ENCODE measurements at regions not wholly inside any gene's neighbourhood (a gene's known extent, or its start where the extent isn't known, plus 50 kb on each side); places are given as distances from the start of the nearest gene placed in this dataset.
"Not testable (repeated sequence)": the region's sequence is repeated elsewhere in the genome, so short reads cannot be mapped to it uniquely, and the experiment has no call there.

DNA sequence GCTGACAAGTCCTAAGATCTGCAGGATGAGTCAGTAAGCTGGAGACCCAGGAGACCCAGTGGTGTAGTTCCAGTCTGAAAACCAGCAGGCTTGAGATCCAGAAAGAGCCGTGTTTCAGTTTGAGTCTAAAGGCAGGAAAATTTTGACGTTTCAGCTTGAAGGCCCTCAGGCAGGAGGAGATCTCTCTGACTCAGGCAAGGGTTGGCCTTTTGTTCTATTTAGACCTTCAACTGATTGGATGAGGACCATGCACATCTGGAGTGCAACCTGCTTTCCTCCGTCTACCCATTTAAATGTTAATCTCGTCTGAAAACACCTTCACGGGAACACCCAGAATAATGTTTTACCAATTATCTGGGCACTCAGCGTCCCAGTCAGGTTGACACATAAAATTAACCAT, 69.5 kb downstream of the NPIPA7 start:
- not testable (repeated sequence) for H3K9me3 ChIP-seq (ENCODE audit: control insufficient read depth in 2 of 2, insufficient read depth in 1 of 2, low read depth in 1 of 2, low read length in 1 of 2); H3K4me1 ChIP-seq (ENCODE audit: control insufficient read depth in 2 of 2, insufficient read depth in 2 of 2, low read length in 1 of 2); H3K27ac ChIP-seq (ENCODE audit: low read depth in 2 of 2, low read length in 1 of 2); H3K27me3 ChIP-seq (ENCODE audit: control insufficient read depth in 1 of 2, insufficient read depth in 2 of 2, low read length in 2 of 2); H3K4me3 ChIP-seq (ENCODE audit: low read depth in 1 of 2, low read length in 2 of 2); H3K36me3 ChIP-seq (ENCODE audit: control insufficient read depth in 2 of 2, insufficient read depth in 2 of 2, low read length in 1 of 2)
- 30 to 52% methylated on average over 2 of the region's 6 CpGs for WGBS, 2 donors

DNA sequence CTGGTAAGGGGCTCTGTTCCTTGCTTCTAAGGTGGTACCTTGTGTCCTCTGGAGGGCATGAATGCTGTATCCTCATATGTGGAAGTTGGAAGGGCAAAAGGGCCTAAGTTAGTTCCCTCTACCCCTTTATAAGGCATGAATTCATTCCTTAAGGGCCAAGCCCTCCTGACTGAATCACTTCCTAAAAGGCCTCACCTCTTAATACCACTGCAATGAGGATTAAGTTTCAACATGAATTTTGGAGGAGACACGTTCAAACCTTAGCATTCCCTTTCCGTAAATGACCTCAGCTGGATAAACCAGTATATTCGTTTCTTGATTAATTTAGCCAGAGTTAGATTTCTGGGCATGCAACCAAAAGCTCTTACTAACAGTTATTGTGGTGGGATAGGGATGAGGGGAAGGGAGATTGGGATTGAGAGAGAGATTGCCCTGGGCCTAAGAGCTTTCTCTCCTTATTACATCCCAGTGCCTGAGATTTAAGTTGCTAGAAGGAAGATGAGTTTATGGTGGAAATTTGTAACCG, 70.8 kb downstream of the NPIPA7 start:
- WGBS, 2 donors: 42 to 53% methylated on average over 3 to 4 of the region's 4 CpGs
- H3K4me1 ChIP-seq (ENCODE audit: control insufficient read depth in 2 of 2, insufficient read depth in 2 of 2, low read length in 1 of 2); H3K36me3 ChIP-seq (ENCODE audit: control insufficient read depth in 2 of 2, insufficient read depth in 2 of 2, low read length in 1 of 2); H3K27me3 ChIP-seq (ENCODE audit: control insufficient read depth in 1 of 2, insufficient read depth in 2 of 2, low read length in 2 of 2); H3K27ac ChIP-seq (ENCODE audit: low read depth in 2 of 2, low read length in 1 of 2); H3K9me3 ChIP-seq (ENCODE audit: control insufficient read depth in 2 of 2, insufficient read depth in 1 of 2, low read depth in 1 of 2, low read length in 1 of 2); H3K4me3 ChIP-seq (ENCODE audit: low read depth in 1 of 2, low read length in 2 of 2): not testable (repeated sequence)

DNA sequence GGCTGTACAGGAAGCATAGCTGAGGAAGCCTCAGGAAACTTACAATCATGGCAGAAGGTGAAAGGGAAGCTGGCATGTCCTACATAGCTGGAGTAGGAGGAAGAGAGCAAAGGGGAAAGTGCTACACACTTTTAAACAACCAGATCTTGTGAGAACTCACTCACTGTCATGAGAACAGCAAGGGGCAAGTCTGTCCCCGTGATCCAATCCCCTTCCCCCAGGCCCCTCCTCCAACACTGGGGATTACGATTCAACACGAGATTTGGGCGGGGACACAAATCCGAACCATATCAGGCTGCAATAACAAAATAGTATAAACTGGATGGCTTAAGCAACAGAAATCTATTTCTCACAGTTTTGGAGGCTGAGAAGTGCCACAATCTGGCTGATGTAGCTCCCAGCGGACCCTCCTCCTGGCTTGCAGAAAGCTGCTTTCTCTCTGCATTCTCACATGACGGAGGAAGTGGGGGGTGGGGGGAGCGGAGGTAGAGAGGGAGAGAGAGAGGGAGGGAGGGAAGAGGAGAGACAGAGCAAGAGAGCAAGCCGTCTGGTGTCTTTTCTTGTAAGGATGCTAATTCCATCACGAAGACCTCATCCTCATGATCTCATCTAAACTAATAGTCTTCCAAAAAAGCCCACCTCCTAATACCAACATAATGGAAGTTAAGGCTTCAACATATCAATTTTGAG, 72.9 kb downstream of the NPIPA7 start:
- not testable (repeated sequence) for H3K4me1 ChIP-seq (ENCODE audit: control insufficient read depth in 2 of 2, insufficient read depth in 2 of 2, low read length in 1 of 2); H3K4me3 ChIP-seq (ENCODE audit: low read depth in 1 of 2, low read length in 2 of 2); H3K9me3 ChIP-seq (ENCODE audit: control insufficient read depth in 2 of 2, insufficient read depth in 1 of 2, low read depth in 1 of 2, low read length in 1 of 2); H3K36me3 ChIP-seq (ENCODE audit: control insufficient read depth in 2 of 2, insufficient read depth in 2 of 2, low read length in 1 of 2); H3K27me3 ChIP-seq (ENCODE audit: control insufficient read depth in 1 of 2, insufficient read depth in 2 of 2, low read length in 2 of 2); H3K27ac ChIP-seq (ENCODE audit: low read depth in 2 of 2, low read length in 1 of 2)
- 16 to 33% methylated on average over 3 to 5 of the region's 10 CpGs for WGBS, 2 donors

DNA sequence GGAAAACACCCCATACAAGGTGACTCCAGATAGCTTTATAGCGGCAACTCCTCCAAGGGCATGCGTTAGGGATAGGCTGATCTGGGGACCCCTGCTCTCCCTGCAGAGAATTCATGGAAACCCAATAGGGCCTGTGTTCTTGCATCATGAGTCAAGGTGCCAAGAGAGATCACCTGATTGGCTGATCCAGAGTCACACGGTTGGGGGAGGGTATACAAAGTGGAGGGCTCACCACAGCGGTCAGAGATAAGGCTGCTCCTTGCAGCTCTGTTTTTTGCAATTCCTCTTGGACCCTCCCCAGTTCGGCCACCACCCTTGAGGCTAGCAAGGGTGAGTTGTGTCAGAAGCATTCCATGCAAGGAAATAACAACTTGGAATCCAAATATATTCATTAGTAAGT, 79.6 kb downstream of the NPIPA7 start:
- H3K9me3 ChIP-seq (ENCODE audit: control insufficient read depth in 2 of 2, insufficient read depth in 1 of 2, low read depth in 1 of 2, low read length in 1 of 2); H3K27ac ChIP-seq (ENCODE audit: low read depth in 2 of 2, low read length in 1 of 2); H3K4me1 ChIP-seq (ENCODE audit: control insufficient read depth in 2 of 2, insufficient read depth in 2 of 2, low read length in 1 of 2); H3K4me3 ChIP-seq (ENCODE audit: low read depth in 1 of 2, low read length in 2 of 2); H3K27me3 ChIP-seq (ENCODE audit: control insufficient read depth in 1 of 2, insufficient read depth in 2 of 2, low read length in 2 of 2); H3K36me3 ChIP-seq (ENCODE audit: control insufficient read depth in 2 of 2, insufficient read depth in 2 of 2, low read length in 1 of 2): not testable (repeated sequence)
- WGBS, 2 donors: 98% methylated on average over 2 of the region's 5 CpGs; no CpG with 5 or more reads in 1 of the 2 donors

DNA sequence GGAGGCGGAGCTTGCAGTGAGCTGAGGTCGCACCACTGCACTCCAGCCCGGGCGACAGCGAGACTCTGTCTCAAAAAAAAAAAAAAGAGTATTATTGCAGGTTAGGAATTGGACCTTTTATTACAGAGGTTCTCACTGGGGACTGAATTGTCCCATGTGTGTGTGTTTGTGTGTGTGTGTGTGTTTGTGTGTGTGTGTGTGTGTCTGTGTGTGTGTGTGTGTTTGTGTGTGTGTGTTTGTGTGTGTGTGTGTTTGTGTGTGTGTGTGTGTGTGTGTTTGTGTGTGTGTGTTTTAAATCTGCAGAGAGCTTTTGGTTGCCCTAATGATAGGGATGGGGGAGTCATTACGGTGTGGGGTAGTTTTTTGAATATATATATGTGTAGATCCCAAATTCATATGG, 84.9 kb downstream of the NPIPA7 start:
- H3K27ac ChIP-seq (ENCODE audit: low read depth in 2 of 2, low read length in 1 of 2); H3K4me3 ChIP-seq (ENCODE audit: low read depth in 1 of 2, low read length in 2 of 2); H3K27me3 ChIP-seq (ENCODE audit: control insufficient read depth in 1 of 2, insufficient read depth in 2 of 2, low read length in 2 of 2); H3K4me1 ChIP-seq (ENCODE audit: control insufficient read depth in 2 of 2, insufficient read depth in 2 of 2, low read length in 1 of 2); H3K36me3 ChIP-seq (ENCODE audit: control insufficient read depth in 2 of 2, insufficient read depth in 2 of 2, low read length in 1 of 2); H3K9me3 ChIP-seq (ENCODE audit: control insufficient read depth in 2 of 2, insufficient read depth in 1 of 2, low read depth in 1 of 2, low read length in 1 of 2): not testable (repeated sequence)
- 83 to 90% methylated on average over 3 to 4 of the region's 6 CpGs for WGBS, 2 donors

DNA sequence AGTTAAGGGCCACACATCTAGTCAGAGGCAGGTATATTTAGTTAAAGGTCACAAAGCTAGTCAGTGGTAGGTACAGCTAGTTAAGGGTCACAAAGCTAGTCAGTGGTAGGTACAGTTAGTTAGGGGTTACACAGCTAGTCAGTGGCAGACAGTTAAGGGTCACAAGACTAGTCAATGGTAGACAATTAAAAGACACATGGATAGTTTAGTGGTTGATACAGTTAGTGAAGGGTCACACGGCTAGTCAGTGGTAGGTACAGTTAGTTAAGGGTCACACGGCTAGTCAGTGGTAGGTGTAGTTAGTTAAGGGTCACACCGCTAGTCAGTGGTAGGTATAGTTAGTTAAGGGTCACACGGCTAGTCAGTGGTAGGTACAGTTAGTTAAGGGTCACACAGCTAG, 110.0 kb downstream of the NPIPA7 start:
- not testable (repeated sequence) for H3K27ac ChIP-seq (ENCODE audit: low read depth in 2 of 2, low read length in 1 of 2); H3K9me3 ChIP-seq (ENCODE audit: control insufficient read depth in 2 of 2, insufficient read depth in 1 of 2, low read depth in 1 of 2, low read length in 1 of 2); H3K36me3 ChIP-seq (ENCODE audit: control insufficient read depth in 2 of 2, insufficient read depth in 2 of 2, low read length in 1 of 2); H3K4me1 ChIP-seq (ENCODE audit: control insufficient read depth in 2 of 2, insufficient read depth in 2 of 2, low read length in 1 of 2); H3K4me3 ChIP-seq (ENCODE audit: low read depth in 1 of 2, low read length in 2 of 2); H3K27me3 ChIP-seq (ENCODE audit: control insufficient read depth in 1 of 2, insufficient read depth in 2 of 2, low read length in 2 of 2)
- WGBS, 2 donors: 94 to 96% methylated on average over 4 of the region's 4 CpGs

DNA sequence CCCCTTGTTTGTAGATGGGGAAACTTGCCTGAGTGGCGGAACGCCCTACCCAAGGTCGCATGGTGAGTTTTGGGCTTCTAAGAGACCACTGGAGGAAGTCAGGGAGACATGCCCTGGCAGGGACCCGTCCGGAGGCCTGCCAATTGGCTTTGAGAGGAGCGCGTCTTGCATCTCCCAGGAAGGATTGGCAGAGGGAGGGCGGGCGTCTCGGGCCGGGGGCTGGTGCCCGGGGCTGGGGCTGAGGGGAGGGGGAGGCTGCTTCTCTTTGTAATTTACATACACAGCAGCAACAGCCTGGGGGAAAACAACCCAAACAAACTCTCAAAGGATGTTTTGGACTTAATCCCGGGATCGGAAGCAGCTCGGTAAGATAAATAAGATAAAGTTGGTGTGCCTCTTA, 110.5 kb downstream of the NPIPA7 start:
- H3K27ac ChIP-seq (ENCODE audit: low read depth in 2 of 2, low read length in 1 of 2); H3K4me3 ChIP-seq (ENCODE audit: low read depth in 1 of 2, low read length in 2 of 2); H3K27me3 ChIP-seq (ENCODE audit: control insufficient read depth in 1 of 2, insufficient read depth in 2 of 2, low read length in 2 of 2); H3K36me3 ChIP-seq (ENCODE audit: control insufficient read depth in 2 of 2, insufficient read depth in 2 of 2, low read length in 1 of 2); H3K9me3 ChIP-seq (ENCODE audit: control insufficient read depth in 2 of 2, insufficient read depth in 1 of 2, low read depth in 1 of 2, low read length in 1 of 2); H3K4me1 ChIP-seq (ENCODE audit: control insufficient read depth in 2 of 2, insufficient read depth in 2 of 2, low read length in 1 of 2): not testable (repeated sequence)
- 49% methylated on average over 2 of the region's 15 CpGs; no CpG with 5 or more reads in 1 of the 2 donors for WGBS, 2 donors

DNA sequence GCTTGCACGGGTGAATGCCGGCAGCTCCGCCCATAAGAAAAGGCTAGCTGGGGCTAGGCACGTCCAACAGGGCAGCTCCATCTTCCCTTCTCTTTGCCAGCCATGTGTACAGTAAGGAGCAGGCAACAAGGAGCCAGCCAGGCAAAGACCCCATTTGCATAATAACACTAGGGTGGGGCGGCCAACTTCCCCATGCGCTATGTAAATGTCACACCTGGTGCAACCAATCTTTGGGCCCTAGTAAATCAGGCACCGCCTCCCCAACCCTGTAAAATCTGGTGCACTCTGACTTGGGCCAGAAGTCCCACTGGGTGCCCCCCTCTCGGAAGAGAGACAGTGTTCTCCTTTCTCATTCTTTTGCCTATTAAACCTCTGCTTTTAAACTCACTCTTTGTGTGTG, 115.2 kb downstream of the NPIPA7 start:
- H3K4me3 ChIP-seq (ENCODE audit: low read depth in 1 of 2, low read length in 2 of 2); H3K4me1 ChIP-seq (ENCODE audit: control insufficient read depth in 2 of 2, insufficient read depth in 2 of 2, low read length in 1 of 2); H3K36me3 ChIP-seq (ENCODE audit: control insufficient read depth in 2 of 2, insufficient read depth in 2 of 2, low read length in 1 of 2); H3K27ac ChIP-seq (ENCODE audit: low read depth in 2 of 2, low read length in 1 of 2); H3K27me3 ChIP-seq (ENCODE audit: control insufficient read depth in 1 of 2, insufficient read depth in 2 of 2, low read length in 2 of 2); H3K9me3 ChIP-seq (ENCODE audit: control insufficient read depth in 2 of 2, insufficient read depth in 1 of 2, low read depth in 1 of 2, low read length in 1 of 2): not testable (repeated sequence)
- 31 to 49% methylated on average over 4 of the region's 8 CpGs for whole genome bisulfite sequencing, 2 donors

DNA sequence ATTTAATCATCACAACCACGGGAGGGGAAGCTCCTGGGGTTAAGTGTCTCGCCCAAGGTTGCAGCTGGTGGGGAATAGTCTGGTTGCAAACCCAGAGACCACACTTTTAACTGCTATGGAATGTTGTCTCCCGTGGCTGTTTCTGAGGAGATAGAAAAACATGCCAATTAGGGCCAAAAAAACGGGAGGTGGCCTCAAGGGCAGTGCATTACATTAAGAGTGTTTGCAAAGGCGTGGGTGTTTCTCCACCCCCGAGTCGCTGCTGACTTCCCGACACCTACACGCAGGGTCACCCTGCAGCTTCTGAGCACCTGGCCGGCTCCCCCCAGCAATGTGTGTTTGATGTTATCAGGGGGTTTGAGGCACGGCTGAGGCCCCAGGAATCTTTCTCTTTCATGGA, 116.1 kb downstream of the NPIPA7 start:
- not testable (repeated sequence) for H3K27ac ChIP-seq (ENCODE audit: low read depth in 2 of 2, low read length in 1 of 2); H3K4me1 ChIP-seq (ENCODE audit: control insufficient read depth in 2 of 2, insufficient read depth in 2 of 2, low read length in 1 of 2); H3K4me3 ChIP-seq (ENCODE audit: low read depth in 1 of 2, low read length in 2 of 2); H3K36me3 ChIP-seq (ENCODE audit: control insufficient read depth in 2 of 2, insufficient read depth in 2 of 2, low read length in 1 of 2); H3K9me3 ChIP-seq (ENCODE audit: control insufficient read depth in 2 of 2, insufficient read depth in 1 of 2, low read depth in 1 of 2, low read length in 1 of 2); H3K27me3 ChIP-seq (ENCODE audit: control insufficient read depth in 1 of 2, insufficient read depth in 2 of 2, low read length in 2 of 2)
- WGBS, 2 donors: 18 to 20% methylated on average over 7 to 8 of the region's 11 CpGs

DNA sequence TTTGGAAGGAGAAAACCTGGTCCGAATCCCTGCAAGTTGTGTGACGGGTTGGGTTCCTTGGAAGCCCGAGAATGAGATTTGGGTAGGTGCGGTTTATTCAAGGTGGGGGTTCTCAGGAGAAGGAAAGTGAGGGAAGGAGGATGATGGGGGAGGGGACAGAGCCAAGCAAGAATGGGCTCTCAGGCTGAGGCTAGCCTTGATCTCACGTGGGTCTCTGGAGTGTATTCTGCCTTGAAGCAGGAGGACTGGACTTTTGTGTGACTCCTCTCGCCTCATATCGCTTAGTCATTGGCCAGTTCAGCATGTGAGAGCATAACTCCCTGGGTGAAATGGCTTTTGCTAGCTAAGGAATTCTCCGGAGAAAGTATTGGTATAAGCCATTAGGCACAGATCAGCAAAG, 120.9 kb downstream of the NPIPA7 start:
- H3K27ac ChIP-seq (ENCODE audit: low read depth in 2 of 2, low read length in 1 of 2); H3K36me3 ChIP-seq (ENCODE audit: control insufficient read depth in 2 of 2, insufficient read depth in 2 of 2, low read length in 1 of 2); H3K9me3 ChIP-seq (ENCODE audit: control insufficient read depth in 2 of 2, insufficient read depth in 1 of 2, low read depth in 1 of 2, low read length in 1 of 2); H3K4me3 ChIP-seq (ENCODE audit: low read depth in 1 of 2, low read length in 2 of 2); H3K4me1 ChIP-seq (ENCODE audit: control insufficient read depth in 2 of 2, insufficient read depth in 2 of 2, low read length in 1 of 2); H3K27me3 ChIP-seq (ENCODE audit: control insufficient read depth in 1 of 2, insufficient read depth in 2 of 2, low read length in 2 of 2): not testable (repeated sequence)
- WGBS, 2 donors: no CpG with 5 or more reads among the region's 8 CpGs
